ENCODE measurements at regions not wholly inside any gene's neighbourhood (a gene's known extent, or its start where the extent isn't known, plus 50 kb on each side); places are given as distances from the start of the nearest gene placed in this dataset.

- TF ChIP-seq RAD21 (conservative IDR thresholded peaks at IDR 0.05), result no peak
- TF ChIP-seq POLR2AphosphoS5 (IDR thresholded peaks at IDR 0.05), result no peak
Measured at GRCh38 chr4:124525524-124525923, 187.0 kb downstream of the ANKRD50 start.

All from neural cell (in vitro differentiated cells).